Amygdala (tissue), 56 donors: ENCODE measurements at regions not wholly inside any gene's neighbourhood (a gene's known extent, or its start where the extent isn't known, plus 50 kb on each side); places are given as distances from the start of the nearest gene placed in this dataset.
"Not testable (repeated sequence)": the region's sequence is repeated elsewhere in the genome, so short reads cannot be mapped to it uniquely, and the experiment has no call there.

Experiments used
- DNase-seq, 56 donors: peaks; one replicate each; lab custom pipeline; 2025; lab: John Stamatoyannopoulos, UW

DNA sequence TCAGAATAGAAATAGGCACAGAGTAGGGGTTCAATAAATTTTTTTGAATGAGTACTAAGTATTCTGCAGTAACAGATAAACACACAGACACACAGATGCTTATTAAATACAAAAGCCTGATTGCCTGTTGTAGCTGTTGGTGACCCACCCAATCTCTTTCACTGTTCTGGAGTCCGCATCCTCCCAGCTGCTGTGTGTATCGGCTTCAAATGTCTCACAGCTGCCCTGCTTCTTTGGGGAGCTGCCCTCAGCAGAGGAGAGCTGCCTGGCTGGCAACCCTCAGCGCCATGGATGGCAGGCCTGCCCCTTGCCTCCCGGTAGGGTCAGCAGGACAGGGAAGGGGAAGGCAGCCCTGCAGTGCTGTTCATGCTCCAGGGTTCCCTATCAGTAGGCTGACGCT, 50.5 kb upstream of the PRNP start:
- no peak for DNase-seq

DNA sequence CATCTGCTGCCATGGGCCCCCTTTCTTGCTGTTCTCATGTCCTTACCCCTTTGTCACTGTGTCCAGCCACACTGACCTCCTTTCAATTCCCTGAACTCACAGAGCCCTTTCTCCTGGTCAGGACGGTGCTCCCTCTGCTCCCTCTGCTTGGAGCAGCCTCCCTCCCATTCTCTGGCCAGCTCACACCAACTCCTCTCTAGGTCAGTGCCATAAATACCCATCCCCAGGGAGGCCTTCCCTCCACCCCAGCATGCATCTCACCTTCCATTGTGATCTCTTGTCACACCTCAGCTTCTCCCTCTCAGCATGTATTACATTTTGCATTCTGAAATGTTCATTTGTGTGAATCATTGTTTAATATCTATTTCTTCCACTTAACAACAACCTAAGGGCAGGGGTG, 50.9 kb upstream of the PRNP start:
- DNase-seq: no peak

DNA sequence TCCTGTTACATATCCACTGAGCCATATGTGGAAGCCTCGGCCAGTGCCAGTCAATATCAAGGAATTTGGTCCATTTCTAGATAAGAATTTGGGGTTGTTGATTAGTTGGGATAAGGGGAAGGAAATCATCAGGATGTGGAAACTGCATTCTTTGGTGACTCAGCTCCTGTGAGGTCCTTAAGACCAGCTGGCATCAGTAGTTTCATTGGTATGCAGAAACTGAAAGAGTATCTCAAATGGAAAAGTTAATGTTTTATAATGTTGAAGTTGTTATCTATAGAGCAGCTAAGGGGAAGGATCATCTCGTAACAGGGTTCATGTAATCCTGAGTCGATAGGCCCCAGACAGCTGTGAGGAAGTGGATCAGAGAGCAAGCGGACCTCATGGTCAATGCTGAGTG, 52.5 kb upstream of the PRNP start:
- DNase-seq: no peak

DNA sequence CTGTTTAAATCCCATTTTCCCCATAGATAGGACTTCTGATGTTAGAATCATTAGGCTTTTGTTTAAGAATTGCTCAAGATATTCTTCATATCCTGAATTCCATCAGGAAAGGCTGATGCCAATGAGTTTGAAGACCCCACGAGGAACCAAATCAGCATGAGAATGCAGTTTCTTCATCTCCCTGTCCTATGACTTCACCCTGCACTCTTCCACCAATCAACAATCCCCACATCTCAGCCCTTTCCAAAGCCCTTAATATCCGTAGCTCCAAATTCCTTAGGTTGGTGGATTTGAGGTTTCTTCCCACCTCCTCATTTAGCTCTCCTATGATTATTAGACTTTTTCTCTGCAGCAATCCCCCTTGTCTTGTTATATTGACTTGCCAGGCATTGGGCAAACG, 52.9 kb upstream of the PRNP start:
- DNase-seq: no peak

DNA sequence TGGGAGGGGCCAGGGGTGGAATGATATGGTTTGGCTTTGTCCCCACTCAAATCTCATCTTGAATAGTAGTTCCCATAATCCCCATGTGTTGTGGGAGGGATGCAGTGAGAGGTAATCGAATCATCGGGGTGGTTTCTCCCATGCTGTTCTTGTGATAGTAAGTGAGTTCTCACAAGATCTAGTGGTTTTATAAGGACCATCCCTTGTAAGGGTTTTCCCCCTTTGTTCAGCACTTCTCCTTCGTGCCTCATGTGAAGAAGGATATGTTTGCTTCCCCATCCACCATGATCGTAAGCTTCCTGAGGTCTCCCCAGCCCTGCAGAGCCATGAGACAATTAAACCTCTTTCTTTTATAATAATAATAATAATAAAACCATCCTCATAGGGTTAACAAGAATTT, 53.4 kb upstream of the PRNP start:
- no peak for DNase-seq

DNA sequence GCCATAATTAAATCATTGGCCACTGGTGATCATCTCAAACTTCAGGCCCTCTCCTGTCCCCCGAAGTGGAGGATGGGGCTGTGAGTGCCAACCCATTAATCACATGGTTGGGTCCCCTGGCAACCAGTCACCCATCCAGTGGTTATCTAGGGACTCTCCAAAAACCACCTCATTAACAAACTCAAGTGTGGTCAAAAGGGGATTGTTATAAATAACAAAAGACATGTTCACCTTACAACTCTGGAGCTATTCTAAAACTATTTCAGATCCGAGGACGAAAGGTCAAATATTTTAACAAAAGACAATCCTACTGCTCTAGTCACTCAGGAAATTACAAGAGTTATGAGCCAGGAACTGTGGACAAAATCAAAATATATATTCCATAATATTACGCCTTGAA, 60.0 kb upstream of the PRNP start:
- no peak for DNase-seq

DNA sequence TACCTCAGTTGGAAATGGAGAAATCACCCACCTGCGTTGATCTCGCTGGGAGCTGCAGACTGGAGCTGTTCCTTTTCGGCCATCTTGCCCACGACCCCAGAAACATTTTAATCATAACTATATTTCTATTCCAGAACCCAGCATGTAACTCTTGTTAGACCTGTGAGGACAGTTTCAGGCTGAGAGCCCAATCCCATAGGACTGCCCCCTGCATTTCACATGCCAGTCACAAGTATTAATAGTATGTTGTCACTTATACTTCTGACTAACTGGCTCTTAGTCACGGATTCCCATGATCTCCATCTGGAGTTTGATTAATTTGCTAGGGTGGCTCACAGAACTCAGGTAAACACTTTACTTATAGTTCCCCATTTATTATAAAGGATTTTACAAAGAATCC, 60.6 kb upstream of the PRNP start:
- no peak for DNase-seq

DNA sequence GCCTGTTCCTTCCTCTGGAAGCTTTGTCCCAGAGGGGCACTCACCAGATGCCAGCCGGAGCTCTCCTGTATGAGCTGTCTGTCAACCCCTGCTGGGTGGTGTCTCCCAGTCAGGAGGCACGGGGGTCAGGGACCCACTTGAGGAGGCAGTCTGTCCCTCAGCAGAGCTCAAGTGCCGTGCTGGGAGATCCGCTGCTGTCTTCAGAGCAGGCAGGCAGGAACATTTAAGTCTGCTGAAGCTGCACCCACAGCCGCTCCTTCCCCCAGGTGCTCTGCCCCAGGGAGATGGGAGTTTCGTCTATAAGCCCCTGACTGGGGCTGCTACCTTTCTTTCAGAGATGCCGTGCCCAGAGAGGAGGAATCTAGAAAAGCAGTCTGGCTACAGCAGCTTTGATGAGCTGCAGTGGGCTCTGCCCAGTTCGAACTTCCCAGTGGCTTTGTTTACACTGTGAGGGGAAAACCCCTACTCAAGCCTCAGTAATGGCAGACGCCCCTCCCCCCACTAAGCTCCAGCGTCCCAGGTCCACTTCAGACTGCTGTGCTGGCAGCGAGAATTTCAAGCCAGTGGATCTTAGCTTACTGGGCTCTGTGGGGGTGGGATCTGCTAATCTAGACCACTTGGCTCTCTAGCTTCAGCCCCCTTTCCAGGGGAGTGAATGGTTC, 61.5 kb upstream of the PRNP start:
- not testable (repeated sequence) for DNase-seq

DNA sequence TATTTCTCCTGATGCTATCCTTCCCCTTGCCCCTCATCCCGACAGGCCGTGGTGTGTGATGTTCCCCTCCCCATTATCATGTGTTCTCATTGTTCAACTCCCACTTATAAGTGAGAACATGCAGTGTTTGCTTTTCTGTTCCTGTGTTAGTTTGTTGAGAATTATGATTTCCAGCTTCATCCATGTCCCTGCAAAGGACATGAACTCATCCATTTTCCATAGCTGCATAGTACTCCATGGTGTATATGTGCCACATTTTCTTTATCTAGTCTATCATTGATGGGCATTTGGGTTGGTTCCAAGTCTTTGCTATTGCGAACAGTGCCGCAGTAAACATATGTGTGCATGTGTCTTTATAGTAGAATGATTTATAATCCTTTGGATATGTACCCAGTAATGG, 67.1 kb upstream of the PRNP start:
- not testable (repeated sequence) for DNase-seq

DNA sequence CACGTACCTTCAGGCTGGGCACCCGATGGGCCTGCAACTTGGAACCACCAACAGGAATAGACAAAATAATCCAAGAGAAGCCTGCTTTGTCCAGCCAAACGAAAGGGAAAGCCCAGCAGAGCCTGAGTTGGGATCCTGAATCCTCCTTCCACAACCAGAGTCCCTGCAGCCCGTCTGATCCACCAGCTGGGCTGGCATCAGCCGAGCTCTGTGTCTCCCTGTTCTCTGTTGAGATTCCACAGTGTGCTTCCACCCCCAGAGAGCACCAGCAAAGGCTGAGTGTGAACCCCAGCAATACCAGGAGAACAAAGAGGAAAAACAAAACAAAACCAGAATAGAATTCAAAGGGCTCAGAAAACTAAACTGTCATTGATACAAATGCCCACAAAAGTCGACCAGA, 68.8 kb upstream of the PRNP start:
- DNase-seq: peak in 4 of 56 donors; percentile 13 to 21 (median 18)

DNA sequence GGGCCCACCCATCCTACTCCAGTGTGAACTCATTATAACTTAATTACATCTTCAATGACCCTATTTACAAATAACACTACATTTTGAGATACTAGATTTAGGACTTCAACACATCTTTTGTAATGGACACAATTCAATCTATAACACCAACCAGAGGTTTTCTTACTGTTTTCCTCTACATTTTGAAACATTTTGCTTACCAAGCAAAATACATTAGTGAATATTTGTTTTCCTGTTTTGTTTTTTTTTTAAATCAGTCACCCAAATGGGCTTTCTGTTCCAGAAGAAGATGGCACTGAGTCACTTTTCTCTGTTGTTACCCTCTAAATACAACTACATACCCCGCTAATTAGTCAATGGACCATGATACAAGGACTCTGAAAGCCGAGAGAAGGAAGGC, 69.2 kb upstream of the PRNP start:
- no peak for DNase-seq

DNA sequence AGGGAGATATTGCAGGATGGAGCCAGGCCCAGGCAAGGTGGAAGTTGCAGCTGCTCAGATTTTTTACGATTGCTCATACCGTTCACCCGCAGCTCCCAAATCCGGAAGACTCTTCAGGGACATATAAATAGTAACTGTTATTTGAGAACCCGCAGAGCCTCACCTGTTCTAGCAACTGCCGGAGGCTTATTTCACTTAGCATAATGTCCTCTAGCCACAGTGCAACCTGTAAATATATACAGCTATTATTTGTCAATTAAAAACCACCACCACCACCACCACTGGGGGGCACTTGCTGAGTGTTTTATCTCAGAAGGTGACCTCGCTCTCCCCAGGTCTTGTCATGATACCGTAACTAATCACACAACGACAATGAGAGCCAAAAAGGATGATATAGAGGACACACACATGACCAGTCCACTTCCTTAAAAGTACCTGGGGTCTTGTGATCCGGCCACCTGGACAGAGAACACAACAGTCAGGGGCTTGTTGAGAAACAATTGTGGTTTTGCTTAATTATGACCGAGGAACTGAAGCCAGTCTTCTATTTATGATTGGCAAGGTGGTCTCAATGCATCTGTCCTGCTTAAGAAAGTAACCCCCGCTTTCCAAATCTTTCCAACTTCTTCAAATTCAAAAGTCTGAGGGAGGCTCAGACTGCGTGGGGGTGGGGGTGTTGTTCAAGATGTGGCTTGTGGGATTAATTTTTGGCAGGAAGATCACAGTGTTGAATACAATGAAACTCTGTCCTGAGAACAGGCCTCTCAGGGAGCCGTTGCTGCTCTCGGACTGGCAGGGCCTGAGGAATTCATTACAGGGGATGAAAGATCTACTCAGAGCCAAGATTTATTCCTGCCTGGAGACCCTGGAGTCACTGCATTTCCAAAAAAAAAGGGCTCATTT, 72.3 kb upstream of the PRNP start:
- DNase-seq: peak in 53 of 56 donors; percentile 21 to 92 (median 65)

DNA sequence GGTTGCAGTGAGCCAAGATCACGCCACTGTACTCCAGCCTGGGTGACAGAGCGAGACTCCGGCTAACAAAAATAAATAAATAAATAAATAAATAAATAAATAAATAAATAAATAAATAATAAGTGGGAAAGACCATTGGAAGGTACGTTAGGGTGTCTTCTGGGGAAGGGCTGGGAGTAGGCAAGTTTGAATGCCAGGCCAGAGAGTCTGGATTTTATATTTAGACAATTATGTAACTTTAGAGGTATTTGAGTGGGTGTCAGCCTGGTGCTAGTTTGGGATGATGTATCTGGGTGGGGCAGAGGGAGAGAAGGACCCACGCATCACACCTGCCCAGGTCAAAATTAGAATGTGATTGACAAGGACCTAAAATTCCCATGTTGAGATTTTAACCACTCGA, 73.1 kb upstream of the PRNP start:
- no peak for DNase-seq

DNA sequence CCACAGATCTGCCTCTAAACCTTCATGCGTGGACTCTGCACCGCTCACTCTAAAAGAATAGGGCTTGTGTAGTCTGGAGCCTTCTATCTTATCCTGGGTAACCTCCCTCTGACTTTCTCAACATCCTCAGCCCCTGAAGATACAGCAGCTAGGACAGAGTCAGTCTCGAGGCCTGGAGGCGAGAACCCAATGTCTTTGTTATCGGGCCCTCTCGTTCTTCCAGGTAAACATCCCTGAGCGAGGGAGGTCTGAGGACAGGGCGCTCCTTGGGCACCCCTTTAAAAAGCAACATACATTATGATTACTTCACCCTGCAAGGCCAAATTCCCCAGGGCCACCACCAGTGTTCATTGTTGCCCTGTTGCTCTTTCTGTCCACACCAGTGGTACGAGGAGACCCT, 75.4 kb upstream of the PRNP start:
- DNase-seq: no peak

DNA sequence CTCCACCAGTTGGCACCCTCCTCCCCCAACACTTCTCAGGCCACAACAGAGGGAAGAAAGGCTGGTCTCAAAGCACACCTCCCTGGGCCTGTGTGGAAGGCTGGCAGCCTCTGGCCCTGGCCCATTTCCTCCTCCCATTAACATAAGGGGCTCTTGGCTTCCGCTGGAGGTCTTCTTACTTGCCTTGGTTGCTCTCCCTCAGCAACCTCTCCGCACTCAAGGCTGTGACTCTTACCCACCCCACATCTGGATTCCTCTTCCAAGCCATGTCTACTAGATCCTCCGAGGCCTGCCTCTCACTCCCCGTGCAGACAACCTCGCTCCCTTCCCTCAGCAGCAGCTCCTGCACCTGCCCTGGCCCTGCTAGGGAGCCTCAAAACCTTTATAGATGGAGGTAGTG, 76.7 kb upstream of the PRNP start:
- no peak for DNase-seq

DNA sequence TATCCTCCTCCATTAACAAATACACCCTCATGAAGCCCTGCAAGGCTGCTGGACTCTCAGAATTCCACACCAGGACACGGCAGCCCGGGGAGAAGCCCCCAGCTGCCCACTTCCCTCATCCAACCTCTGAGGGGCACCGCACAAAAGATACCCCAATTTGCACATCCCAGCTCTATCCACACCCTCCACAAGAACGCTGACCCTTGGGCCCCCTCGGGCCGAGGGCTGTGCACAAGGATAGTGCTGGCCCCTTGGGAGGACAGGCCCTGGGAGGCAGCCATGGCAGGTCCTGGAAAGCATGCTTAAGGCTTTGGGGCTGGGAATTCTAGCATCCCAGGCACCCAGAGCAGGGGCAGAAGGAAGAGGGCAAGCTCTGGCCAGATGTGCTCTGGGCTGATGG, 77.4 kb upstream of the PRNP start:
- DNase-seq: no peak

DNA sequence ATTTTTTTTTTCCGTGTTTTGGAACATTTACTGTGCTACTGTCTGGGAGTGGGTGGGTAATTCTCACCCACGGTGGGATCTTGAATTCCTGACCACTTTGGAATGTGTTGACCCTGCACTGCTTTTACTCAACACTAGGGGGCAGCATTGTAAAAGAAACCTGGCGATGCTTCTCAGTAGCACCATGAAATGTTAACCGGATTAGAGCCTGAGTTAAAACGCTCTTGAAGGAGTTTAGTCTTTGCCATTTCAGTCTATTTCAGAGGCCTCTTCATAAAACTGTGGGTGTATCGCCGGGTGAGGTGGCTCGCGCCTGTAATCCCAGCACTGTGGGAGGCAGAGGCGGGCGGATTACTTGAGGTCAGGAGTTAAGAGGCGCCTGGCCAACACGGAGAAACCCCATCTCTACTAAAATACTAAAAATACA, 79.0 kb upstream of the PRNP start:
- DNase-seq: peak in 32 of 56 donors; percentile 5 to 78 (median 32)

DNA sequence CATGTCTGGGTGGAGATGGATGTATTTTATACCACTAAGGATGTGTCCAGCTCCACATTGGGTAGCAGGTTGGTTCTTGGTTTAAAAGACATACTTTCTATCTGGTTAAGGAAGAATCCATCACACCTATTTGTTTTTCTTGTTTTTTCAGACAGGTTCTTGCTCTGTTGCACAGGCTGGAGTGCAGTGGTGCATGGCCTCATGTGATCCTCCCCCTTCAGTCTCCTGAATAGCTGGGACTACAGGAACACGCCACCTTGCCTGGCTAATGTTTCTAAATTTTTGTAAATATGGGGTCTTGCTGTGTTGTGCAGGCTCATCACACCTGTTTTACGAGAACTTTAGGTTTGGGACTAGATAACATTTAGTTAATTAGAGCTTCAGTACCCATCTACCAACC, 80.2 kb upstream of the PRNP start:
- no peak for DNase-seq

DNA sequence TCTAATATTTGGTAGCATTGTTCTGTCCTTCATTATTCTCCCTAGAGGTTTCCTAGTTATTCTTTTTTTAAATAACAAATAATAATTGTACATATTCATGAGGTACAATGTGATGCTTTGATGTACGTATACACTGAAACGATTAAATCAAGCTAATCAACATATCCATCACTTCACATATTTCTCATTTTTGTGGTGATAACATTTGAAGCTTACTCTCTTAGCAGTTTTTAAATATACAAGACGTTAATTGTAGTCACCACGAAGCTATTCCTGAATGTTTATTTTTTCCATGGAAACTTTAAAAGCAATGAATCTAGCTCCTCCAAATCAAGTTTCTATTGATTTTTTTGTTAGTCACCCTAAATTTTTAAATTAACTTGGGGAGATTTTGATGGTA, 81.1 kb upstream of the PRNP start:
- DNase-seq: no peak

DNA sequence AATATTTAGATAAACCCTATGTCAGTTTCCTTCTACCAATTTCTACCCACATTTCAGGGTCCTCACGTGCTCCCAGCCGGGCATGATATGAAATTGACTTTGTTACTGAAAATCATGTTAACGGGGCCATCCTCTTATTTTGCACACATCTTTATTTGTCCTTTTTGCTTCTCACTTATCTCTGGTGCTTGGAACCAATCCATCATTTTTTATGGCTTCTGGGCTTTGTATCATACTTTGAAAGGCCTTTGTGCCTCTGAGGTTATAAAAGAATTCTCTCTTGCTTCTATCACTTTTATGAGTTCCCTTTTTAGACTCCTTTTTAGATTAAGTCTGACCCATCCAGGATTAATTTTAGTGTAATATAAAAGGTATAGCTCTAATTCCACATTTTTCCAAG, 81.7 kb upstream of the PRNP start:
- DNase-seq: no peak

DNA sequence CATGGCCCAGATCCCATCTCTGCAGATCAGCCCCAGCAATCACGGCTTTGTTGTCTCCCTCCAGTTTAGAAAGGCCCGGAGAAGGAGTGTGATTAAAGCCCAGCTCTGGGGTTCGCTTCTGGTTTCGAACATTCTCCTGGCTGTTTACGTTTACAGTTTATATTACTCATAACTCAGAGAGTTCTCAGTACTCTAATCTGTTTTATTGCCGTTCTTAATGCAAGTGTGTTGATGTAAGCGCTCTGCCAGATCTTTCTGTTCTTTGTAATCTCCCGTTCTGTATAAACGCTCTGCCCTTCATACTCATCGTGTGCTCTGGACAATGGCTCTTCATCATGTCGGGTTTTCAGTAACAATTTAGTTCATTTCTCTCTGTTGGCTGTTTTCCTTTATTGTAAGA, 82.5 kb upstream of the PRNP start:
- no peak for DNase-seq

DNA sequence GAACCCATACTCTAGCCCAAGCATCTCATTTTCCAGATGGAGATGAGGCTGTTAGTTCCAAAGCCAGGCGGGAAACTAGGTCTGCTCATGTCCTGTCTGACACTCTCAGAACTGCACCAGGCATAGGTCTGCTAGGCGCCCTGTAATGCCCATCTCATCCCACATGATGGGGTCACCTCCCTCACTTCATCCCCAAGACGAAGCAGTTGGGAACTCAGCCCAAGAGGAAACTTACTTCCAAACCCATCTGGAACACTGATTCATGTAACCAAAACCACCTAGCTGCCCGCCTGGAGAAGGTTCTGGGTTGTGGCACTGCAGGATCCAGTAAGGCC, 84.0 kb upstream of the PRNP start:
- no peak for DNase-seq
